ENCODE measurements at regions not wholly inside any gene's neighbourhood (a gene's known extent, or its start where the extent isn't known, plus 50 kb on each side); places are given as distances from the start of the nearest gene placed in this dataset.
"Not testable (repeated sequence)": the region's sequence is repeated elsewhere in the genome, so short reads cannot be mapped to it uniquely, and the experiment has no call there.

DNA sequence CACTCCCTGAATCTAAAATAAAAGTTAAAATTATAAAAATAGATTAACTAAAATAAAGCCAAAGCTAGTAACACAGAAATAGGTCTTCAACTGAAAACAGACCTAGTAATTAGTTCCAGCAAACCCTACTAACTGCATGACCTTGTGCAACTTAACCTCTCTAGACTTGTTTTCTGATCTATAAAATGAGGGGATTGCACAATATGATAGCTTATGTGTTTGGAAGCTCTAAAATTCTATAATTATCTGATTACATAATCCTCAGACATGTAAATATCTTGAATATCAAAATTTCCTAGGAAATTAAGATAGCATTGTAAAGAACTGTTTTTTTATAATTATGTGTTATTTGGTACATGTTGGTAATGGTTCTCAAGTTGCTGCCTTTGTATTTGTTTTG, 144.1 kb upstream of the GRIP1 start:
- Histone ChIP-seq H3K9ac (no peak overlapping the region), H3K27me3 (ENCODE audit: control insufficient read depth, insufficient read depth, low read length) (no peaks in the 10 kb centered on the region), H3K36me3 (ENCODE audit: control insufficient read depth, insufficient read depth, low read length) (no peaks in the 10 kb centered on the region), H3K4me3 (ENCODE audit: low read depth, low read length) (no peak overlapping the region), H3K27ac (no peak overlapping the region), H2AFZ (no peak overlapping the region), H3K79me2 (peaks cover 28% of the 10 kb centered on the region), H3K9me3 (ENCODE audit: control insufficient read depth, low read length) (no peaks in the 10 kb centered on the region), H3K4me1 (peaks cover 2% of the 10 kb centered on the region), H3K4me2 (ENCODE audit: low read length) (no peak overlapping the region)
- TF ChIP-seq CTCF (IDR thresholded peaks at IDR 0.05), result no peak

- Histone ChIP-seq H3K4me3 (ENCODE audit: low read depth, low read length) (no peak overlapping the region), H3K9me3 (ENCODE audit: control insufficient read depth, low read length) (no peaks in the 10 kb centered on the region), H3K27me3 (ENCODE audit: control insufficient read depth, insufficient read depth, low read length) (no peaks in the 10 kb centered on the region), H3K4me2 (ENCODE audit: low read length) (no peak overlapping the region), H3K4me1 (peaks cover 2% of the 10 kb centered on the region), H3K27ac (no peak overlapping the region), H3K9ac (no peak overlapping the region), H3K79me2 (peaks cover 28% of the 10 kb centered on the region), H3K36me3 (ENCODE audit: control insufficient read depth, insufficient read depth, low read length) (no peaks in the 10 kb centered on the region), H2AFZ (no peak overlapping the region)
- TF ChIP-seq CTCF (IDR thresholded peaks at IDR 0.05), result no peak
These were observed 145.1 kb upstream of the GRIP1 start for GRCh38 chr12:66823857-66824570.

DNA sequence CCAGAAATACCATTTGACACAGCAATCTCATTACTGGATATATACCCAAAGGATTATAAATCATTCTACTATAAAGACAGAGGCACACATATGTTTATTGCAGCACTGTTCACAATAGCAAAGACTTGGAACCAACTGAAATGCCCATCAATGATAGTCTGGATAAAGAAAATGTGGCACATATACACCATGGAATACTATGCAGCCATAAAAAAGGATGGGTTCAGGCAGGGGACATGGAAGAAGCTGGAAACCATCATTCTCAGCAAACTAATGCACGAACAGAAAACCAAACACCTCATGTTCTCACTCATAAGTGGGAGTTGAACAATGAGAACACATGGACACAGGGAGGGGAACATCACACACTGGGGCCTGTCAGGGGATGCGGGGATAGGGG, 147.0 kb upstream of the GRIP1 start:
- H2AFZ ChIP-seq; H3K4me3 ChIP-seq (ENCODE audit: low read depth, low read length); H3K9me3 ChIP-seq (ENCODE audit: control insufficient read depth, low read length); H3K27me3 ChIP-seq (ENCODE audit: control insufficient read depth, insufficient read depth, low read length); H3K4me2 ChIP-seq (ENCODE audit: low read length); H3K4me1 ChIP-seq; H3K36me3 ChIP-seq (ENCODE audit: control insufficient read depth, insufficient read depth, low read length); H3K9ac ChIP-seq; H3K27ac ChIP-seq: not testable (repeated sequence)
- peaks cover 24% of the 10 kb centered on the region for H3K79me2 ChIP-seq

- Histone ChIP-seq H3K4me3 (ENCODE audit: low read depth, low read length) (no peak overlapping the region), H3K4me1 (peaks cover under 1% of the 10 kb centered on the region), H3K79me2 (peaks cover 28% of the 10 kb centered on the region)
These were observed 150.9 kb upstream of the GRIP1 start for GRCh38 chr12:66829660-66830325.

DNA sequence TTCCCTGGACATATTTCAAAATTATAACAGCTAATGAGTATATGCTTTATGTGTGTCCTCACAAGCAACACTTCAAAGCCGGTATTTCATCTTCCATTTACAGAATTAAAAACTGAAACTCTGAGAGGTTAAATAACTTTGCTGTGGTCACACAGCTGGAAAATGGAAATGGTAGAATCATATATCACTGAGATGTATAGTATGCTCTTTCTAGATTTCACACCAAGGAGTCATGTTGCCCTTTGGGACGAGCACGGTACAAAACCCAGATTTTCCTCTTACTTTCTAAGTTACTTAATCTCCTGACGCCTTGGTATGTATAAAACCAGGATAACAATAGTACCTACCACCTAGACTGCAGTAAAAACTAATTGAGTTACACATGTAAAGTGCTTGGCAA, 152.6 kb upstream of the GRIP1 start:
- Histone ChIP-seq H3K9ac (no peak overlapping the region), H2AFZ (no peak overlapping the region), H3K4me2 (ENCODE audit: low read length) (no peak overlapping the region), H3K27me3 (ENCODE audit: control insufficient read depth, insufficient read depth, low read length) (no peaks in the 10 kb centered on the region), H3K4me1 (peaks cover 7% of the 10 kb centered on the region), H3K4me3 (ENCODE audit: low read depth, low read length) (no peak overlapping the region), H3K79me2 (peaks cover 16% of the 10 kb centered on the region), H3K27ac (no peak overlapping the region), H3K36me3 (ENCODE audit: control insufficient read depth, insufficient read depth, low read length) (no peaks in the 10 kb centered on the region), H3K9me3 (ENCODE audit: control insufficient read depth, low read length) (no peaks in the 10 kb centered on the region)
- no peak for TF ChIP-seq CTCF (IDR thresholded peaks at IDR 0.05)

More at GRCh38 chr12:66829660-66830325, 150.9 kb upstream of the GRIP1 start:
- Histone ChIP-seq H3K4me2 (ENCODE audit: low read length) (no peak overlapping the region), H3K9me3 (ENCODE audit: control insufficient read depth, low read length) (no peaks in the 10 kb centered on the region), H3K27ac (no peak overlapping the region), H2AFZ (no peak overlapping the region), H3K9ac (no peak overlapping the region), H3K27me3 (ENCODE audit: control insufficient read depth, insufficient read depth, low read length) (no peaks in the 10 kb centered on the region), H3K36me3 (ENCODE audit: control insufficient read depth, insufficient read depth, low read length) (no peaks in the 10 kb centered on the region)
- TF ChIP-seq CTCF (IDR thresholded peaks at IDR 0.05), result no peak

All from parathyroid adenoma (tissue), 2 donors.